ENCODE measurements at regions not wholly inside any gene's neighbourhood (a gene's known extent, or its start where the extent isn't known, plus 50 kb on each side); places are given as distances from the start of the nearest gene placed in this dataset.

- no peaks in the 10 kb centered on the region for H4K20me1 ChIP-seq (ENCODE audit: low read depth, low read length)
- H3K4me3 ChIP-seq (ENCODE audit: insufficient read depth, low read length, poor library complexity, severe bottlenecking), result no peak overlapping the region
- H2AFZ ChIP-seq (ENCODE audit: low read depth, low read length, severe bottlenecking), result no peak overlapping the region
- no peaks in the 10 kb centered on the region for H3F3A ChIP-seq (ENCODE audit: insufficient read depth)
- TF ChIP-seq EZH2phosphoT487 (conservative IDR thresholded peaks at IDR 0.05; ENCODE audit: low read length) (no peak), CTCF (IDR thresholded peaks at IDR 0.05; ENCODE audit: insufficient read depth, low read length, poor library complexity, severe bottlenecking) (no peak)
- no peak overlapping the region for H3K27ac ChIP-seq (ENCODE audit: low read depth, low read length)
- H3K4me2 ChIP-seq (ENCODE audit: low read depth, low read length, poor library complexity, severe bottlenecking), result no peak overlapping the region
- H3K27me3 ChIP-seq (ENCODE audit: low read length), result no peaks in the 10 kb centered on the region
- H3K36me3 ChIP-seq (ENCODE audit: low read length), result no peaks in the 10 kb centered on the region
- no peaks in the 10 kb centered on the region for H3K9me2 ChIP-seq (replicated peaks; ENCODE audit: insufficient read depth, low read length)
- H3K79me2 ChIP-seq (ENCODE audit: insufficient read depth, low read length), result no peaks in the 10 kb centered on the region
- no peaks in the 10 kb centered on the region for H3K9me3 ChIP-seq (ENCODE audit: insufficient read depth, low read length)
- no peak overlapping the region for H3K9ac ChIP-seq (ENCODE audit: low read length)
These were observed 263.8 kb downstream of the XXYLT1 start for GRCh38 chr3:195007151-195007550.

GRCh38 chr3:195007766-195008165 is 263.2 kb downstream of the XXYLT1 start:
- no peak overlapping the region for H3K27ac ChIP-seq (ENCODE audit: low read depth, low read length)

GRCh38 chr3:195008816-195009215 is 262.1 kb downstream of the XXYLT1 start:
- Histone ChIP-seq H4K20me1 (ENCODE audit: low read depth, low read length) (no peaks in the 10 kb centered on the region), H3K79me2 (ENCODE audit: insufficient read depth, low read length) (no peaks in the 10 kb centered on the region), H3K9me3 (ENCODE audit: insufficient read depth, low read length) (no peaks in the 10 kb centered on the region), H3K27me3 (ENCODE audit: low read length) (no peaks in the 10 kb centered on the region), H3K36me3 (ENCODE audit: low read length) (no peaks in the 10 kb centered on the region), H3K9ac (ENCODE audit: low read length) (no peak overlapping the region), H3K4me2 (ENCODE audit: low read depth, low read length, poor library complexity, severe bottlenecking) (no peak overlapping the region), H3K27ac (ENCODE audit: low read depth, low read length) (no peak overlapping the region), H3K9me2 (replicated peaks; ENCODE audit: insufficient read depth, low read length) (no peaks in the 10 kb centered on the region), H3F3A (ENCODE audit: insufficient read depth) (no peaks in the 10 kb centered on the region), H3K4me3 (ENCODE audit: insufficient read depth, low read length, poor library complexity, severe bottlenecking) (no peak overlapping the region), H2AFZ (ENCODE audit: low read depth, low read length, severe bottlenecking) (no peak overlapping the region)
- TF ChIP-seq EZH2phosphoT487 (conservative IDR thresholded peaks at IDR 0.05; ENCODE audit: low read length) (no peak), CTCF (IDR thresholded peaks at IDR 0.05; ENCODE audit: insufficient read depth, low read length, poor library complexity, severe bottlenecking) (no peak)

More at GRCh38 chr3:195007766-195008165, 263.2 kb downstream of the XXYLT1 start:
- Histone ChIP-seq H3K27me3 (ENCODE audit: low read length) (no peaks in the 10 kb centered on the region), H3K9ac (ENCODE audit: low read length) (no peak overlapping the region), H2AFZ (ENCODE audit: low read depth, low read length, severe bottlenecking) (no peak overlapping the region), H3K9me2 (replicated peaks; ENCODE audit: insufficient read depth, low read length) (no peaks in the 10 kb centered on the region), H3K9me3 (ENCODE audit: insufficient read depth, low read length) (no peaks in the 10 kb centered on the region), H3K36me3 (ENCODE audit: low read length) (no peaks in the 10 kb centered on the region), H3K4me3 (ENCODE audit: insufficient read depth, low read length, poor library complexity, severe bottlenecking) (no peak overlapping the region), H3K79me2 (ENCODE audit: insufficient read depth, low read length) (no peaks in the 10 kb centered on the region), H4K20me1 (ENCODE audit: low read depth, low read length) (no peaks in the 10 kb centered on the region), H3K4me2 (ENCODE audit: low read depth, low read length, poor library complexity, severe bottlenecking) (no peak overlapping the region), H3F3A (ENCODE audit: insufficient read depth) (no peaks in the 10 kb centered on the region)
- TF ChIP-seq CTCF (IDR thresholded peaks at IDR 0.05; ENCODE audit: insufficient read depth, low read length, poor library complexity, severe bottlenecking) (no peak), EZH2phosphoT487 (conservative IDR thresholded peaks at IDR 0.05; ENCODE audit: low read length) (no peak)

All from SU-DHL-6 (cell line).